ENCODE measurements at regions not wholly inside any gene's neighbourhood (a gene's known extent, or its start where the extent isn't known, plus 50 kb on each side); places are given as distances from the start of the nearest gene placed in this dataset.
"Not testable (repeated sequence)": the region's sequence is repeated elsewhere in the genome, so short reads cannot be mapped to it uniquely, and the experiment has no call there.

GRCh38 chr5:104347119-104347708 lies 784.6 kb upstream of the NUDT12 start:
- H3K27ac Mint-ChIP-seq: no peak overlapping the region
- no peak for DNase-seq
- no peaks in the 10 kb centered on the region for H3K9me3 Mint-ChIP-seq
- TF ChIP-seq CTCF (IDR thresholded peaks at IDR 0.05): peak; percentile 22
- no peaks in the 10 kb centered on the region for H3K4me1 Mint-ChIP-seq
- no peaks in the 10 kb centered on the region for H3K36me3 Mint-ChIP-seq (ENCODE audit: low read depth)
- H3K27me3 Mint-ChIP-seq (ENCODE audit: low read depth, poor library complexity): no peaks in the 10 kb centered on the region
- no peak overlapping the region for H3K4me3 Mint-ChIP-seq

DNA sequence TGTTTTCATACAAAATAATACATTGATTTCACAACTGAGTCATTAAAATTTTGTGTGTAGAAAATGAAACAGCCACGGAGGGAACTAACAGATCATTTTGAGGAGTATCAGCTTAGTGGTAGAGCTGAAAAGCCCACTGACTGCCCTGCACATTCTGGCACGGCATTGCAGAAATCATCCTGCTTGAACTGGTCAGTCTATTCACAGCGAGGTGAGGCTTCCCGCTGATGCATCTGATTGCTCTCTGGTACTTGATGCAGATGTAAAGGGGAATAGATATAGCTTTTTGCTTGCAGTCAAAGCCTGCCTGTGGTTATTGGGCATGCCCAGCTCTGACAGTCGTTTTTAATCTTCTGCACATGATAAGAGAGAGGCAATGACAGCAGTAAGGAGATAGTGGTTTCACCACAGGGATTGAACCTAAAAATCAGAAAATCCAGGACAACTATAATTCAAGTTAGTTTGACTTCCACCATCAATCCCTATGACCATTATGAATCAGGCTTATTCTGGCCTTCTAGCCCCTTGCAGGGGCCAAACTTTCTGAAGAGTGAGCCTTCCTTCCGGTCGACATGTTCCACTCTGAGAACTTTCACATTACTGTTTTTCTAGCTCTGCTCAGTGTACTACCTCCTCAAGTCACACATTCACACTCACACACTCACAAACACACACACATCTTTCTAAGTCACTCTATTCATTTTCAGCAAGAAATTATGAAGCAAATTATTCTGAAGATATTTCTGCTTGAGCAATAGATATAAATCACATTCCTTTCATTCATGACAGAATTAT lies 782.8 kb upstream of the NUDT12 start:
- no peak overlapping the region for H3K4me3 Mint-ChIP-seq
- DNase-seq: no peak

DNA sequence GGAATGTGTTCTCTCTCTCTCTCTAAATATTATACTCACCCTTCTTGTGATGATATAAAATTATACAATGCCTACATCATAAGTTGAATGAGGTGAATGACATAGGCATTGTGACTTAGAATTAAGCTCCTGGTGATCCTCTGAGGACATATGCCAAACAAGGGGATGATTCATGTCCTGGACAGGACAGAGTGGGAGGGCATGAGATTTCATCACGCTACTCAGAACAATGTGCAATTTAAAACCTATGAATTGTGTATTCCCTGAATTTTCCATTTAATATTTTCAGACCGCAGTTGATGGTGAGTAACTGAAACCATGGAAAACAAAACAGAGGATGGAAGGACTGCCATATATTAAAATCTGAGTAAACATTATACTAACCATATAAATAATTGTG lies 782.2 kb upstream of the NUDT12 start:
- H3K9me3 Mint-ChIP-seq: no peaks in the 10 kb centered on the region
- no peak for DNase-seq
- no peak overlapping the region for H3K4me3 Mint-ChIP-seq
- H3K27ac Mint-ChIP-seq: no peak overlapping the region
- no peak for TF ChIP-seq CTCF (IDR thresholded peaks at IDR 0.05)
- peaks cover 5% of the 10 kb centered on the region for H3K4me1 Mint-ChIP-seq
- no peaks in the 10 kb centered on the region for H3K36me3 Mint-ChIP-seq (ENCODE audit: low read depth)
- H3K27me3 Mint-ChIP-seq (ENCODE audit: low read depth, poor library complexity): no peaks in the 10 kb centered on the region

More for the DNA sequence above, 782.8 kb upstream of the NUDT12 start:
- Mint-ChIP-seq H3K27ac (no peak overlapping the region), H3K9me3 (no peaks in the 10 kb centered on the region), H3K4me1 (no peaks in the 10 kb centered on the region), H3K36me3 (ENCODE audit: low read depth) (no peaks in the 10 kb centered on the region), H3K27me3 (ENCODE audit: low read depth, poor library complexity) (no peaks in the 10 kb centered on the region)
- no peak for TF ChIP-seq CTCF (IDR thresholded peaks at IDR 0.05)

GRCh38 chr5:104327801-104328200 lies 765.2 kb upstream of the NUDT12 start:
- Mint-ChIP-seq H3K4me1 (no peaks in the 10 kb centered on the region), H3K36me3 (ENCODE audit: low read depth) (no peaks in the 10 kb centered on the region), H3K27ac (no peak overlapping the region), H3K27me3 (ENCODE audit: low read depth, poor library complexity) (peaks cover 3% of the 10 kb centered on the region), H3K9me3 (no peaks in the 10 kb centered on the region), H3K4me3 (no peak overlapping the region)
- DNase-seq: no peak
- no peak for TF ChIP-seq CTCF (IDR thresholded peaks at IDR 0.05)

DNA sequence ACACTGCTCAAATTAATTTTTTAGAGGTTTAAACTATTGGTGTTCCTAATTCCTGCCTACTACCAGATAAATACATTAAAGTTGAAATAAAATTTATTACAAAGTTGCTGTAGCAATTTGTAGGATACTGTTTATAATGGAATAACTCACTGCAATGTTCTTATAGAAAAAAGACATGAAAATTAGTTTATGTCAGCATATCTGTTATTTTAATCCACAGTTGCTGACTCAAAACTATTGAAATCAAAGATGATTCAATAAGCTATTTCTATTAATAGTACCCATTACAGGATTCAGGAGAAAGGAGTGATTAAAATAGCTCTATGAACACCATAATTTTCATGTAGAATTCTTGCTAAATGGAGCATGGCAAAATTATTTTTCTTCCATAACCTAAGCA lies 764.4 kb upstream of the NUDT12 start:
- Mint-ChIP-seq H3K4me3 (no peak overlapping the region), H3K27me3 (ENCODE audit: low read depth, poor library complexity) (peaks cover 3% of the 10 kb centered on the region), H3K4me1 (no peaks in the 10 kb centered on the region), H3K9me3 (no peaks in the 10 kb centered on the region), H3K36me3 (ENCODE audit: low read depth) (no peaks in the 10 kb centered on the region), H3K27ac (no peak overlapping the region)
- no peak for DNase-seq
- no peak for TF ChIP-seq CTCF (IDR thresholded peaks at IDR 0.05)

- H3K9me3 Mint-ChIP-seq: no peaks in the 10 kb centered on the region
- no peak overlapping the region for H3K27ac Mint-ChIP-seq
- H3K4me3 Mint-ChIP-seq: no peak overlapping the region
- no peaks in the 10 kb centered on the region for H3K4me1 Mint-ChIP-seq
- no peak for DNase-seq
- H3K36me3 Mint-ChIP-seq (ENCODE audit: low read depth): no peaks in the 10 kb centered on the region
- peaks cover 3% of the 10 kb centered on the region for H3K27me3 Mint-ChIP-seq (ENCODE audit: low read depth, poor library complexity)
- no peak for TF ChIP-seq CTCF (IDR thresholded peaks at IDR 0.05)
Measured at GRCh38 chr5:104325356-104325755, 762.8 kb upstream of the NUDT12 start.

DNA sequence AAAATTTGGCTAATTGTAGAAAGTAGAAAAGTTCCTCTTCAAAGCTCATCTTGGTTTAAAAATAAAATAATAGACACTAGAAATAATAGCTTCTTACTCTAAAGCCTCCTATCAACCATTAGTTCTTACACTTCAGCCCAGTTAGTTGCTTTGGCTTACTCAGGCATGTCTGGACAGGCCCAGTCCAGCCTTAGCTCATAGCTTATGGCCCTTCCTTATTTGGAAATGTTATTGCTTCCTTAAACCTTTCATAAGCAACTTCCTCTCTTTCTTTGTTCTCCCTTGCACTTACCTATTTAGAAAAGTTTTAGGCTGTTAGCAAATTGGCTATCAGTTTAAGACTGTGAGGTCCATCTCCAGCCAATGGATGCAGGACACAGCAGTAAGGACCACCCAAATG lies 754.1 kb upstream of the NUDT12 start:
- H3K4me1 Mint-ChIP-seq; H3K36me3 Mint-ChIP-seq (ENCODE audit: low read depth); DNase-seq; H3K27me3 Mint-ChIP-seq (ENCODE audit: low read depth, poor library complexity); H3K4me3 Mint-ChIP-seq; H3K27ac Mint-ChIP-seq: not testable (repeated sequence)
- H3K9me3 Mint-ChIP-seq: peaks cover 25% of the 10 kb centered on the region

All from nephron progenitor cell (in vitro differentiated cells).